Right cardiac atrium (tissue), 5 donors: ENCODE measurements at regions not wholly inside any gene's neighbourhood (a gene's known extent, or its start where the extent isn't known, plus 50 kb on each side); places are given as distances from the start of the nearest gene placed in this dataset.

Experiments
- ATAC-seq, 2 donors: fragments of 200-7000 bp; cut with Tn5 transposase; one replicate each; pipeline versions ENCODE4 v1.8.0 to v1.9.1; 2020; ENCODE audit warnings: moderate library complexity in 2 of 2, mild to moderate bottlenecking in 1 of 2
- DNase-seq, 3 donors: peaks; one replicate each; pipeline ENCODE4 v3.0.0-alpha.2; 2020
- H3K27ac ChIP-seq: one replicate; pipeline ENCODE4 v1.5.1; 2013; ENCODE audit warnings: mild to moderate bottlenecking, low read length, control low read depth, moderate library complexity
- H3K27me3 ChIP-seq: one replicate; pipeline ENCODE4 v1.6.1; 2013; ENCODE audit not compliant: control insufficient read depth, insufficient read depth
- H3K4me1 ChIP-seq: one replicate; pipeline ENCODE4 v1.6.1; 2013; ENCODE audit warnings: low read length; ENCODE audit not compliant: control insufficient read depth, insufficient read depth
- H3K4me3 ChIP-seq: one replicate; pipeline ENCODE4 v1.5.1; 2013; ENCODE audit warnings: low read length, control low read depth
- H3K9me3 ChIP-seq: one replicate; pipeline ENCODE4 v1.6.1; 2013; ENCODE audit warnings: low read length; ENCODE audit not compliant: control insufficient read depth
- WGBS: extraction: QIAGEN DNeasy Blood & Tissue Kit; methylation state at CpG from one replicate; pipeline ENCODE4 v1.1.7; 2013; 5-methylcytosine and 5-hydroxymethylcytosine counted together
- intact Hi-C, 4 donors: fragments of 100-400 bp; cut with DNase I; formaldehyde crosslinking; loops; one replicate each; pipeline versions ENCODE4 v1.11.0 to v1.14.0; 2022 to 2023
- donor health status: healthy with polysubstance abuse.
- donor health status: DM: no; HTN: yes; CAD: no.
- donor health status: DM: no; HTN: no; CAD: no.
- donor health status: DM: no; HTN: yes; CAD: no; lungs with severe emphysema.
- donor health status: DM: yes; HTN: yes; CAD: no.

DNA sequence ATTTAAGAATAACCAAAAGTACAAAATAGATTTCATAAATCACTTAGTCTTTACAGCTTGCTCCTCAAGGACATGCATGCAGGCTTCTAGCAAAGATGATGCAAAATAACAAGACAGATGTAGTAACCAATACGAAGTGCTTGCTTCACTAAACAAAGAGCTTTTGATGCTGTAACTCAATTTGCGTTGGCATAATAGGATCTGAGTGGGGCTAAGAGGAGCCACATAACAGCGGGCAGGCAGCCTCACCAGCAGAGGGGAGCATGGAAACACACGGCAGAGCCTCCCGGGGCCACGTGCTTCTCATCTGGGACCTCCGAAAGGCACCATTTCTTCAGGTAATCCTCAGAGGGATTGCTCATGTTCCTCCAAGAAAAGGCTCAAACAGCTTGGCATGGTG lies 139.7 kb downstream of the C5orf15 start:
- DNase-seq, result no peak
- no peak for ATAC-seq
- H3K27ac ChIP-seq, result no peak overlapping the region
- H3K4me3 ChIP-seq, result no peak overlapping the region
- H3K4me1 ChIP-seq, result no peaks in the 10 kb centered on the region
- no peaks in the 10 kb centered on the region for H3K9me3 ChIP-seq
- intact Hi-C loops, result no loop called here
- 77% methylated on average over 7 of the region's 7 CpGs for WGBS
- H3K27me3 ChIP-seq, result no peaks in the 10 kb centered on the region

DNA sequence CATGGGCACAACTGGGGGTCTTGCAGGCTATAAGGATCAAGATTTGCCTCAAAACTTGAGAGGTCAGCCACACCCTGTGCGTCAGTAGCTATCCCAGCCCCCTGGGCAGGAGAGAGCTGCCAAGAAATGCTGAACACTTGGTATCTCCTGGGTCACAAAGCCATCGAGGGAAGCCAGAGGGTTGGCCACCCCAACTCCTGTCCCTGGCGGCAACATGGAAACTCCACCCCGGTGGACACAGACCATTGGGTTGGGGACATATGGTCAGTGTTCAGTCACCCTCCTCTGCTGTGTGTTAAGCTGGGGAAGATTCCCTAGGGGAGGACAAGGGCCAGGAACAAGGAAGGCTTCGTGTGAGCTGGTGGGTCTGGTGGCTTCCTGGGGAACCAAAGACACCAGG lies 140.6 kb downstream of the C5orf15 start:
- ATAC-seq (no peak), DNase-seq (no peak)
- Histone ChIP-seq H3K4me3 (no peak overlapping the region), H3K4me1 (no peaks in the 10 kb centered on the region), H3K27me3 (no peaks in the 10 kb centered on the region), H3K9me3 (no peaks in the 10 kb centered on the region), H3K27ac (no peak overlapping the region)
- intact Hi-C loops, result no loop called here
- WGBS, result 75% methylated on average over 5 of the region's 5 CpGs

DNA sequence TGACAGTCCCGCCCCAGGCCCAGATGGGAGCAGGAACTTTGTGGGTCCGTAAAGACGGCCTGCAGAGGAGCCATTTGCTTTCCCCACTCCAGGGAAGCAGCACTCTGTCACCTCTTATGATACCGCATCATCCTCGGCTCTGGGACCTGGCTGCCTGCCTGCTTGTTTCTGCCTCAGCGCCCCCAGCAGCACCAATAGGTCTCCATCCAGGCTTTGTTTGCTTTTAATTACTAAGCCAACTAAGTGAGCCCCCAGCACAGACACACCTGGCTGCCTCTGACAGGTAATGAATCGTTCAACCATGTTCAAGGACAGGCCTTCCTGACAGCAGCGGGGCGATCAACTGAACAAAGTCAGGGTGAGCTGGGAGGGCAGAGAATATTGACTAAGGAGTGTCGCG lies 141.4 kb downstream of the C5orf15 start:
- ATAC-seq (no peak), DNase-seq (no peak)
- WGBS, result 65% methylated on average over 11 of the region's 11 CpGs
- H3K9me3 ChIP-seq, result no peaks in the 10 kb centered on the region
- H3K27me3 ChIP-seq, result no peaks in the 10 kb centered on the region
- intact Hi-C loops, result no loop called here
- no peaks in the 10 kb centered on the region for H3K4me1 ChIP-seq
- H3K4me3 ChIP-seq, result no peak overlapping the region
- no peak overlapping the region for H3K27ac ChIP-seq

DNA sequence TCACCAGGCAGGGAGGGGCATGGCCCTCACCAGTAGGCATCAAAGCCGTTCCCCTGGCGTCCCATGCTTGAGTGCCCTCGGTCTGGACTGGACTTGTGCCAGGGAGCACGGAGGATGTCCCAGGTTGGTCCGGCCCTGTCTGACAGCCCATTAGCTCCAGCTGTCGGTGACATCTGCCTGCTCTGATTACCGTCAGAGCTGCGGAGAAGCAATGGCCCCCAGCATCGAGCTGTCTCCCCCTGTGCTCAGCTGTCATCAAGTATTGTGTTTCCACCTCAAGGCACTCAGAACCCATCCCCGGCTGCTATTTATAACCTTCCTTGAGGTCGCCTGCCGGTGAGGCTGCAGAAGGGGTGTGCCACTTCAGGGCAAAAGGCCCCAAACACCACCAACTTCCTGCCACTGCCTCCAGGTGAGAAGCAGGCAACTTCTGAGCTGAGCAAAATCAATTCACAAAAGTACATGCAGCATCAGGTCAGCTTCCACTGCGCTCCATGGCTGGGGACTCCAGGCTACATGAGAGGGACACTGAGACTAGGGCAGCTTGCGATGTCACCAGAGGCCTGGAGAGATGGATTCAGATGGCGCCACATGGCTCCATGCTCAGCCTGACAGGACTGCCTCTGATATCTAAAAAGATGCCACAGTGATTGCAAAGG lies 142.7 kb downstream of the C5orf15 start:
- Histone ChIP-seq H3K9me3 (no peaks in the 10 kb centered on the region), H3K4me1 (no peaks in the 10 kb centered on the region), H3K4me3 (no peak overlapping the region), H3K27ac (no peak overlapping the region), H3K27me3 (no peaks in the 10 kb centered on the region)
- ATAC-seq (peak; percentile 55 to 58), DNase-seq (peak; percentile 36 to 76 (median 67))
- WGBS, result 46% methylated on average over 15 of the region's 15 CpGs
- intact Hi-C loops, result no loop called here

DNA sequence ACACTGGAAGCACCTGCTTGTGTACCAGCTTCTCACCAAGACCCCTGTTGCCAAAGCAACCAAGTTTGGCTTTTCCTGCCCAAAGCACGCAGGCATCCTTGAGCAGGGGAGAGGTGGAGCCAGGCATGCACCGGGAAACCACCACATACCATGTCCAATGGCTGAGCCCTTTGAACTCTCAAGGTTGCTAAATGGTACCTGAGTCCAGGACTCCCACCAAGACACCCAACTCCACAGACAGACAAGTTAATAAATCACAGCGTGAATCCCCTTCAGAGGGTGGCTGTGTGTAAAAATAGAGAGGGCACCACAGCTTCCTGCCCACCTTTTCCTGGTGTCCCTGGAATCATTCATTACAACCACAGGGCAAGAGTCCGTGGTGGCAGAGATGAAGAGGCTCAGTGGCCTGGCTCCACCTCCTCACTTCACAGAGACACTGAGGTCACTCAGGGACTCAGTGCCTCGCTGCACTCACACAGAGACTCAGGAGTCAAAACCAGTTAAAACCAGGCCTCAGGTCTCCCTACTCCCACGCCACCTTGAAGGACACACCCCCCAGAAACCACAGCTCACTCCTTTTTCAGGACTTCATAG lies 143.7 kb downstream of the C5orf15 start:
- no peak for DNase-seq
- Histone ChIP-seq H3K27ac (no peak overlapping the region), H3K27me3 (no peaks in the 10 kb centered on the region), H3K9me3 (no peaks in the 10 kb centered on the region), H3K4me3 (no peak overlapping the region), H3K4me1 (no peaks in the 10 kb centered on the region)
- intact Hi-C loops, result no loop called here
- 74% methylated on average over 6 of the region's 6 CpGs for WGBS
- ATAC-seq, result no peak

DNA sequence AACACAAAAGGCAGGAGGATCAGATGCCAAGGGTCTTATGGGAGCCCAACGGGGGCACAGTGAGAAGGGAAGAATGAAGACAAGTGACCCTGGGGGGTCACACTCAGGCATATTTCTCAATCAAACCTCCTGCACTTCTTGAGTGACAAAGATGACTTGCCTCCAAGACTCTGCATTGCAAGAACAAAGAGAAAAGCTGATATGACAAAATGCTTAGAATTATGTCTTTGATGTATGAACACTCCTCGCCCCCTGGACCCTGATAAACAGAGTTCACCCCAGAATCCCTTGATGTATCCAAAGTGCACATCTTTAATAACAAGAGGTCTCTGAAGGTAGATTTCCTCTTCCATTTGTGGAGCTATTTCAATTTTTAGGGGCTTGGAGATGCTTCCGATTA lies 146.5 kb downstream of the C5orf15 start:
- ATAC-seq, result no peak
- Histone ChIP-seq H3K4me3 (no peak overlapping the region), H3K27me3 (no peaks in the 10 kb centered on the region), H3K4me1 (no peaks in the 10 kb centered on the region), H3K9me3 (no peaks in the 10 kb centered on the region), H3K27ac (no peak overlapping the region)
- intact Hi-C loops, result no loop called here
- 85% methylated on average over 3 of the region's 3 CpGs for WGBS
- DNase-seq, result no peak

DNA sequence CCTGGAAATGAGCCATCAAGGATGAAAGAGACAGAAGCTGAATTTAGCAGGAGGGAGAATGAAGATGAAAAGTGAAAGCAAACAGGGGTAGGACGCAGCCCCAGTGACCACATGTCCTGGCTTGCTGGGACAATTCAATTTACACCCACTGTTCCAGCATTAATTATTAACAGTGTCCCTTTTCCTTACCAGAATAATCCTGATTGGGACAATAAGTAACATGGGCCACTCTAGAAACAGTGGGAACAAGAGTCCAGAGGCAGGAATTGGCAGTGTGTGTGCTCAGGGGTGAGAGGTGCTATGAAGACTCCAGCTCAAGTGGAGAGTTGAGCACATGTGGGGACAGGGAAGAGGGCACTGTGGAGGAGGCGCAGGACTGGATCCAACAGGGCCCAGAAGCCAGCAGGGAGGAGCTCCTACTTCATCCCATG lies 147.1 kb downstream of the C5orf15 start:
- 54% methylated on average over 2 of the region's 2 CpGs for WGBS
- no peak for DNase-seq
- peak; percentile 55 to 70 for ATAC-seq
- no peak overlapping the region for H3K4me3 ChIP-seq
- intact Hi-C loops, result no loop called here
- H3K4me1 ChIP-seq, result no peaks in the 10 kb centered on the region
- H3K9me3 ChIP-seq, result no peaks in the 10 kb centered on the region
- H3K27ac ChIP-seq, result peak overlapping the region; percentile 42
- no peaks in the 10 kb centered on the region for H3K27me3 ChIP-seq

DNA sequence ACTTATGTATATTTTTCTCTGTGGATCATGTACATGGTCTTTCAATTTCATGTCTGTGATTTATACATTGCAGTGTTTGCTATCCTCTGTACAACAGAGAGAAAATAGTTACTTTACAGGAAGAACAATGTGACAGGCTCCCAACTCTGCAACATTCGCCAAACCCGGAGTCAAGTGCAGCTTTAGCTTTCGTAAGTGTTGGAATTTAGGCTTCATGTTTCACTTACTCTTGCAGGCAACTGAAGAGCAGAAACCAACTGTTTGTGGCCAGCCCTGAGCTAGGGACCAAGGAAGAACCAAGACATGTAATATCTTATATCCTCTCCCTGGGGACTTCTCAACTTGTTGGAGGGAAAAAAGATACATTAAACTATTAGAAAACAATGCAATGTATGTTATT lies 147.9 kb downstream of the C5orf15 start:
- H3K9me3 ChIP-seq, result no peaks in the 10 kb centered on the region
- H3K4me1 ChIP-seq, result no peaks in the 10 kb centered on the region
- no peaks in the 10 kb centered on the region for H3K27me3 ChIP-seq
- intact Hi-C loops, result no loop called here
- H3K27ac ChIP-seq, result peak overlapping the region; percentile 33
- DNase-seq, result no peak
- 24% methylated on average over 3 of the region's 3 CpGs for WGBS
- H3K4me3 ChIP-seq, result no peak overlapping the region
- ATAC-seq, result peak in 1 of 2 donors; percentile 46

DNA sequence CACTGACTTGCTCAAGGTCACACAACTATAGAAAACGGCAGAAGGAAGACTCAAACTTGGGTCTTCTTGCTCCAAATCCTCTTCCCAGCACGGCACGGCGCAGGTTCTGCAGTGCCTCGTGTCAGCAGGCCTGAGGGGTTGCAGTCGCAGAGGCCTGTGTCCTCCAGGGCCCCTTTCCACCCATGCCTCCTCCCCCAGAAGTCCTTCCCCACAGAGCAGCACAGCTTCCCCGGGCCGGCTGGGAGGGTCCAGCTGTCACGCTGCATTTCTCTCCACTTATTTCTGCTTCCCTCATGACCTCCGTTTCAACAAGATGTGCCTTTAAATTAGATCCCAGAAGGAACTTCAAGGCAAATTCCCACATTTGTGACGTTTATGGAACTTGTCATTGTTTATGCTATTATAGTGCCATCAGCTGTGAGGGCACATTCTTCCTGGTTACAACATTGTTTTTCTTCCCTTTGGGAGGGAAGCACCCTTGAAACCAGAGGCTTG lies 148.4 kb downstream of the C5orf15 start:
- 46% methylated on average over 11 of the region's 11 CpGs for WGBS

DNA sequence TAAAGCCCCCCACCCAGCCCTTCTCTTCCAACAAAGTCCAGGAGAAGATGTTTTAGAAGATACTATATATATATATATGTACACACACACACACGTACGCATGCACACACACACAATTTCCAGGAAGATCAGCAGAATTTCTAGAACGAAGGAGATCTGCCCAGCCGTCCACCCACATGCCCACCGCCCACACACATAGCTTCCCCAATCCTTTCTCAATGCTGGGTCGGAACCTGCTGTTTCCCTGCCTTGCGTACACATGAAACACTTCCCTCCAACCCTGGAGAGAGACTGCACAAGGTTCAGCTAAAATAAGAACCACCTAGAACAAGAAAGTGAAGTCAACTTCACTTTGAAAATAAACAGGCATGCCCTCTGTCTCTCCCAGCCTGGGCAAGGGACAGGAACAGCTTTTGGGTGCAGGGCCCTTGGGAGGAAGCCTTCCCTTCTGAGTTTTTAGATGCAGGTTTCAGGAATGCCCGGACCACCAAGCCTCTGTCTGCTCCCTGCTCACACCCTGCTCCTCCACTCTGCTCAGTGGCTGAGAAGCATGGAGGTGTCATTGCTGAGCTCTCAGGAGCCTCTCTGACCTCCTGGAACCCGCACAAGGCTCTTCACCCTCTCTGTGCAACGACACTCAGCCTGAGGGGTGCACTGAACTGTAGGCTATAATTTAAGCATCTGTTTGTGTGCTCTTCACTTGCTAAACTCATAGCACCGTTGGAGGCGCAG lies 149.4 kb downstream of the C5orf15 start:
- intact Hi-C loops, result no loop called here
- no peak for DNase-seq
- Histone ChIP-seq H3K27me3 (no peaks in the 10 kb centered on the region), H3K27ac (no peak overlapping the region), H3K4me1 (no peaks in the 10 kb centered on the region), H3K4me3 (no peak overlapping the region), H3K9me3 (no peaks in the 10 kb centered on the region)
- 73% methylated on average over 12 of the region's 12 CpGs for WGBS
- no peak for ATAC-seq

More for the DNA sequence above, 148.4 kb downstream of the C5orf15 start:
- intact Hi-C loops, result no loop called here
- H3K27me3 ChIP-seq, result no peaks in the 10 kb centered on the region
- no peak for DNase-seq
- peak overlapping the region; percentile 4 for H3K27ac ChIP-seq
- H3K4me3 ChIP-seq, result no peak overlapping the region
- H3K9me3 ChIP-seq, result no peaks in the 10 kb centered on the region
- no peaks in the 10 kb centered on the region for H3K4me1 ChIP-seq
- no peak for ATAC-seq

DNA sequence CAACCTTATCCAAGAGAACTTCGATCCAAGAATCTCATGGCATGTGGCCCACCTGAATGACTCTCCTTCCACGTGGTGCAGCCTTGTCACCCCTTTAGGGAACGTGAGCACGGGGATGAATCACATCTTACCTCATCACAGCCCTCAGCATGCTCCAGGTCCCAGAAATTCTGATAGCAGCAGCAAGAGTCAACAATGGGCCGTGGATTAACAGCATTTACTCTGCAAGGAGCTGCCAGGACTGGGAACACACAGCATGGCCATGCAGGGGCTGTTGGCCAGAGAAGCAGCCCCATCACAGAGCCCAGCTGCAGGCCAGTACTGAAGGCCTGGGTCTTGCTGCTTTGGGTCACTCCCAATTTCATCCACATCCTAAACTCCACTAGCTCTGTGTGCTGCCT lies 150.4 kb downstream of the C5orf15 start:
- intact Hi-C loops, result no loop called here
- no peaks in the 10 kb centered on the region for H3K4me1 ChIP-seq
- peak; percentile 77 to 91 for ATAC-seq
- DNase-seq, result peak; percentile 68 to 76 (median 74)
- H3K27ac ChIP-seq, result no peak overlapping the region
- 19% methylated on average over 5 of the region's 5 CpGs for WGBS
- H3K27me3 ChIP-seq, result no peaks in the 10 kb centered on the region
- no peaks in the 10 kb centered on the region for H3K9me3 ChIP-seq
- H3K4me3 ChIP-seq, result no peak overlapping the region
